Heart left ventricle (tissue), 16 donors: ENCODE measurements at regions not wholly inside any gene's neighbourhood (a gene's known extent, or its start where the extent isn't known, plus 50 kb on each side); places are given as distances from the start of the nearest gene placed in this dataset.

Source experiments
- ATAC-seq, 4 donors: fragments of 200-7000 bp; cut with Tn5 transposase; one replicate each; pipeline ENCODE4 v1.9.1; 2020 to 2022; ENCODE audit warnings: moderate library complexity in 4 of 4, mild to moderate bottlenecking in 3 of 4, moderate number of reproducible peaks in 1 of 4
- DNase-seq, 5 donors: peaks; one replicate each; pipeline ENCODE4 v3.0.0-alpha.2; 2020
- H3K27ac ChIP-seq, 12 donors: fragments of 200-600 bp; sonication (generic) in 4 of 12; one replicate each; pipeline versions ENCODE4 v1.5.0 to v1.8.0; 2016 to 2022; ENCODE audit warnings: mild to moderate bottlenecking in 2 of 12
- H3K27me3 ChIP-seq, 9 donors: fragments of 200-600 bp; sonication (generic) in 2 of 9; one replicate each; pipeline versions ENCODE4 v1.5.1 to v1.8.0; 2016 to 2022; ENCODE audit warnings: mild to moderate bottlenecking in 3 of 9
- H3K36me3 ChIP-seq, 9 donors: fragments of 200-600 bp; sonication (generic) in 2 of 9; one replicate each; pipeline versions ENCODE4 v1.5.0 to v1.8.0; 2018 to 2022; ENCODE audit warnings: mild to moderate bottlenecking in 2 of 9
- H3K4me1 ChIP-seq, 12 donors: fragments of 200-600 bp; sonication (generic) in 4 of 12; one replicate each; pipeline versions ENCODE4 v1.5.0 to v1.8.0; 2016 to 2022; ENCODE audit warnings: mild to moderate bottlenecking in 3 of 12
- H3K4me3 ChIP-seq, 12 donors: fragments of 200-600 bp; sonication (generic) in 4 of 12; one replicate each; pipeline versions ENCODE4 v1.5.0 to v1.8.0; 2017 to 2022; ENCODE audit warnings: mild to moderate bottlenecking in 9 of 12, moderate library complexity in 4 of 12
- H3K9me3 ChIP-seq, 12 donors: fragments of 200-600 bp; sonication (generic) in 4 of 12; one replicate each; pipeline versions ENCODE4 v1.5.0 to v1.8.0; 2016 to 2022; ENCODE audit warnings: mild to moderate bottlenecking in 1 of 12
- POLR2A ChIP-seq, 2 donors: fragments of 450-650 bp; IDR thresholded peaks; one replicate each; pipeline ENCODE4 v1.6.1; 2017; ENCODE audit warnings: antibody characterized with exemption in 2 of 2, mild to moderate bottlenecking in 2 of 2, moderate library complexity in 2 of 2
- WGBS, 4 donors: extraction: QIAGEN DNeasy Blood & Tissue Kit in 2 of 4; methylation state at CpG; one replicate each; pipeline versions ENCODE4 v1.1.5 to v1.1.7; 2013 to 2018; 5-methylcytosine and 5-hydroxymethylcytosine counted together
- intact Hi-C, 10 donors: fragments of 100-400 bp; cut with DNase I; formaldehyde crosslinking; loops; one replicate each; pipeline versions ENCODE4 v1.11.1 to v1.14.2; 2022
- TF ChIP-seq, protein P1 (sequence below), 12 donors: fragments of 200-600 bp; sonication (generic) in 4 of 12; IDR thresholded peaks; one replicate each; pipeline versions ENCODE4 v1.5.0 to v1.8.0; 2018 to 2022; ENCODE audit warnings: antibody characterized with exemption in 12 of 12, mild to moderate bottlenecking in 5 of 12
- donor health status: ischemic (EF 13 %, LVEDD 7.1; RV severe dilation, severe dysfunction).
- donor health status: healthy with polysubstance abuse.
- donor health status: DM: no; HTN: yes; CAD: no.
- donor health status: DM: no; HTN: no; CAD: no.
- donor health status: ischemic (EF 25% LVEDD 6.9; RV normal size, moderate dysfunction).
- donor health status: ischemic (EF 25% LVEDD 5.7; RV mildly dilated, moderate dysfunction).
- donor health status: healthy.
- donor health status: DM: yes; HTN: yes; CAD: no.
- donor health status: ischemic (EF 35%, LVEDD 5.7; RV mildly dilated, moderate dysfunction).
- donor health status: nonischemic (EF 11% LVEDD 7.7; RV severe dilation, severe dysfunction).
- donor health status: DM: yes; HTN: yes; CAD: no.
- donor health status: PGD.
- donor health status: ischemic (EF 29% LVEDD 5.4; RV normal size, mild dysfunction).
- donor health status: nonischemic (EF 23%, LVEDD 6.1; RV moderate dilation, normal function).

GRCh38 chr10:78549140-78549935 lies 515.7 kb downstream of the RPS24 start:
- intact Hi-C loops = no loop called here
- Histone ChIP-seq H3K36me3 (no peaks in the 10 kb centered on the region), H3K4me1 (peaks cover 0 to 24% (median 10%) of the 10 kb centered on the region in 12 donors), H3K4me3 (no peak overlapping the region), H3K27me3 (no peaks in the 10 kb centered on the region), H3K27ac (no peak overlapping the region), H3K9me3 (no peaks in the 10 kb centered on the region)
- TF ChIP-seq, protein P1, sequence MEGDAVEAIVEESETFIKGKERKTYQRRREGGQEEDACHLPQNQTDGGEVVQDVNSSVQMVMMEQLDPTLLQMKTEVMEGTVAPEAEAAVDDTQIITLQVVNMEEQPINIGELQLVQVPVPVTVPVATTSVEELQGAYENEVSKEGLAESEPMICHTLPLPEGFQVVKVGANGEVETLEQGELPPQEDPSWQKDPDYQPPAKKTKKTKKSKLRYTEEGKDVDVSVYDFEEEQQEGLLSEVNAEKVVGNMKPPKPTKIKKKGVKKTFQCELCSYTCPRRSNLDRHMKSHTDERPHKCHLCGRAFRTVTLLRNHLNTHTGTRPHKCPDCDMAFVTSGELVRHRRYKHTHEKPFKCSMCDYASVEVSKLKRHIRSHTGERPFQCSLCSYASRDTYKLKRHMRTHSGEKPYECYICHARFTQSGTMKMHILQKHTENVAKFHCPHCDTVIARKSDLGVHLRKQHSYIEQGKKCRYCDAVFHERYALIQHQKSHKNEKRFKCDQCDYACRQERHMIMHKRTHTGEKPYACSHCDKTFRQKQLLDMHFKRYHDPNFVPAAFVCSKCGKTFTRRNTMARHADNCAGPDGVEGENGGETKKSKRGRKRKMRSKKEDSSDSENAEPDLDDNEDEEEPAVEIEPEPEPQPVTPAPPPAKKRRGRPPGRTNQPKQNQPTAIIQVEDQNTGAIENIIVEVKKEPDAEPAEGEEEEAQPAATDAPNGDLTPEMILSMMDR (IDR thresholded peaks at IDR 0.05) = no peak
- TF ChIP-seq POLR2A (IDR thresholded peaks at IDR 0.05) = no peak
- ATAC-seq (no peak), DNase-seq (no peak)
- 69 to 77% (median 73%) methylated on average over 9 of the region's 9 CpGs for WGBS, 4 donors

GRCh38 chr10:78550090-78550489 lies 516.4 kb downstream of the RPS24 start:
- Histone ChIP-seq H3K9me3 (no peaks in the 10 kb centered on the region), H3K4me3 (no peak overlapping the region), H3K4me1 (peaks cover 0 to 20% (median 10%) of the 10 kb centered on the region in 12 donors), H3K27me3 (no peaks in the 10 kb centered on the region), H3K27ac (no peak overlapping the region), H3K36me3 (no peaks in the 10 kb centered on the region)
- 93 to 96% (median 94%) methylated on average over 4 of the region's 4 CpGs for WGBS, 4 donors
- TF ChIP-seq, protein P1 (IDR thresholded peaks at IDR 0.05) = no peak
- TF ChIP-seq POLR2A (IDR thresholded peaks at IDR 0.05) = no peak
- ATAC-seq (no peak), DNase-seq (no peak)
- intact Hi-C loops = no loop called here

GRCh38 chr10:78550716-78551115 lies 517.1 kb downstream of the RPS24 start:
- H3K9me3 ChIP-seq = peaks cover 0 to 5% (median 0%) of the 10 kb centered on the region in 12 donors
- intact Hi-C loops = no loop called here
- no peak overlapping the region for H3K27ac ChIP-seq
- no peak for DNase-seq
- no peaks in the 10 kb centered on the region for H3K27me3 ChIP-seq
- no peak for TF ChIP-seq POLR2A (IDR thresholded peaks at IDR 0.05)
- TF ChIP-seq, protein P1 (IDR thresholded peaks at IDR 0.05) = no peak
- no peak overlapping the region for H3K4me3 ChIP-seq
- ATAC-seq = no peak
- peaks cover 0 to 20% (median 10%) of the 10 kb centered on the region in 12 donors for H3K4me1 ChIP-seq
- H3K36me3 ChIP-seq = no peaks in the 10 kb centered on the region
- WGBS, 4 donors = 89 to 96% (median 95%) methylated on average over 4 of the region's 4 CpGs

- no peak for DNase-seq
- H3K36me3 ChIP-seq = no peaks in the 10 kb centered on the region
- peaks cover 0 to 20% (median 10%) of the 10 kb centered on the region in 12 donors for H3K4me1 ChIP-seq
- intact Hi-C loops = no loop called here
- H3K27me3 ChIP-seq = no peaks in the 10 kb centered on the region
- H3K27ac ChIP-seq = peak overlapping the region in 4 of 12 donors; percentile 13 to 73 (median 62)
- H3K4me3 ChIP-seq = no peak overlapping the region
- ATAC-seq = no peak
- peaks cover 0 to 8% (median 0%) of the 10 kb centered on the region in 12 donors for H3K9me3 ChIP-seq
- WGBS, 4 donors = 88 to 96% (median 91%) methylated on average over 8 to 10 of the region's 10 CpGs
- TF ChIP-seq POLR2A (IDR thresholded peaks at IDR 0.05) = no peak
- TF ChIP-seq, protein P1 (IDR thresholded peaks at IDR 0.05) = no peak
Measured at GRCh38 chr10:78551184-78552005, 517.4 kb upstream of the ZMIZ1 start.
